Astrocyte (in vitro differentiated cells and primary cell): ENCODE measurements at regions not wholly inside any gene's neighbourhood (a gene's known extent, or its start where the extent isn't known, plus 50 kb on each side); places are given as distances from the start of the nearest gene placed in this dataset.

Experiments used
- CTCF ChIP-seq: IDR thresholded peaks from 2 replicates; pipeline ENCODE4 v1.5.1; 2011; ENCODE audit warnings: low read depth, mild to moderate bottlenecking, inconsistent platforms, low read length, moderate library complexity; ENCODE audit not compliant: insufficient read depth
- EZH2 ChIP-seq: IDR thresholded peaks from 2 replicates; pipeline ENCODE4 v1.6.1; 2012; ENCODE audit warnings: mild to moderate bottlenecking, low read length, inconsistent platforms; ENCODE audit not compliant: insufficient read depth

- no peak for TF ChIP-seq EZH2
- TF ChIP-seq CTCF = no peak
These were observed 102.0 kb upstream of the LRATD1 start for GRCh38 chr2:14530506-14530905.
